OCI-LY3 (cell line): ENCODE measurements at regions not wholly inside any gene's neighbourhood (a gene's known extent, or its start where the extent isn't known, plus 50 kb on each side); places are given as distances from the start of the nearest gene placed in this dataset.
"Not testable (repeated sequence)": the region's sequence is repeated elsewhere in the genome, so short reads cannot be mapped to it uniquely, and the experiment has no call there.

ENCODE experiments used
- H2AFZ ChIP-seq: fragments of 200-600, 300-600 bp; shearing (Covaris generic); 2 replicates; pipeline ENCODE4 v1.6.0; 2014; ENCODE audit warnings: antibody characterized with exemption, low read depth, low read length
- H3K27ac ChIP-seq: fragments of 200-600, 300-600 bp; sonication (generic); 2 replicates; pipeline ENCODE4 v1.5.1; 2014; ENCODE audit warnings: mild to moderate bottlenecking, low read length, moderate library complexity, mixed read lengths
- H3K27me3 ChIP-seq: fragments of 200-600, 300-600 bp; sonication (generic); 2 replicates; pipeline ENCODE4 v1.6.1; 2014; ENCODE audit warnings: low read depth, low read length, mixed read lengths
- H3K36me3 ChIP-seq: fragments of 200-600, 300-600 bp; sonication (generic); replicated peaks from 2 replicates; pipeline ENCODE3; 2014; ENCODE audit warnings: low read depth, low read length, mixed read lengths
- H3K4me1 ChIP-seq: fragments of 300-600, 200-600 bp; sonication (generic); 2 replicates; pipeline ENCODE4 v1.6.1; 2014; ENCODE audit warnings: low read length, mixed read lengths
- H3K4me2 ChIP-seq: fragments of 200-600, 300-600 bp; sonication (generic); 2 replicates; pipeline ENCODE4 v1.6.1; 2014; ENCODE audit warnings: low read length, mixed read lengths
- H3K4me3 ChIP-seq: fragments of 300-600, 200-600 bp; sonication (generic); 2 replicates; pipeline ENCODE4 v1.5.1; 2014; ENCODE audit warnings: antibody characterized with exemption, mild to moderate bottlenecking, low read length, moderate library complexity
- H3K79me2 ChIP-seq: fragments of 300-600, 200-600 bp; shearing (Covaris generic); 2 replicates; pipeline ENCODE4 v1.6.1; 2014; ENCODE audit warnings: mild to moderate bottlenecking, low read length, mixed read lengths
- H3K9ac ChIP-seq: fragments of 300-600, 200-600 bp; shearing (Covaris generic); 2 replicates; pipeline ENCODE4 v1.6.0; 2014; ENCODE audit warnings: mild to moderate bottlenecking, low read length, moderate library complexity
- H3K9me3 ChIP-seq: fragments of 200-600, 300-600 bp; shearing (Covaris generic); 2 replicates; pipeline ENCODE4 v1.6.1; 2014; ENCODE audit warnings: low read length, mixed read lengths; ENCODE audit not compliant: insufficient read depth
- H4K20me1 ChIP-seq: fragments of 200-600, 300-600 bp; sonication (generic); 2 replicates; pipeline ENCODE4 v1.6.1; 2016; ENCODE audit warnings: low read length, mixed read lengths; ENCODE audit not compliant: insufficient read depth

GRCh38 chr1:146283527-146283880 is 54.7 kb upstream of the NOTCH2NLA start:
- H3K27ac ChIP-seq: not testable (repeated sequence)

GRCh38 chr1:146282807-146283526 is 54.1 kb upstream of the NOTCH2NLA start:
- H3K4me1 ChIP-seq, H3K9ac ChIP-seq, H4K20me1 ChIP-seq, H3K27ac ChIP-seq, H2AFZ ChIP-seq, H3K27me3 ChIP-seq, H3K79me2 ChIP-seq, H3K4me2 ChIP-seq, H3K4me3 ChIP-seq, H3K36me3 ChIP-seq, H3K9me3 ChIP-seq: not testable (repeated sequence)

More at GRCh38 chr1:146283527-146283880, 54.7 kb upstream of the NOTCH2NLA start:
- not testable (repeated sequence) for H3K36me3 ChIP-seq, H3K4me1 ChIP-seq, H3K27me3 ChIP-seq, H3K9me3 ChIP-seq, H3K4me2 ChIP-seq, H3K9ac ChIP-seq, H2AFZ ChIP-seq, H3K79me2 ChIP-seq, H4K20me1 ChIP-seq, H3K4me3 ChIP-seq

- H3K36me3 ChIP-seq, H3K9ac ChIP-seq, H3K27me3 ChIP-seq, H3K27ac ChIP-seq, H4K20me1 ChIP-seq, H3K79me2 ChIP-seq, H2AFZ ChIP-seq, H3K4me2 ChIP-seq, H3K4me3 ChIP-seq, H3K9me3 ChIP-seq, H3K4me1 ChIP-seq: not testable (repeated sequence)
Measured at GRCh38 chr1:146281522-146281921, 52.7 kb upstream of the NOTCH2NLA start.

GRCh38 chr1:146278758-146279157 is 49.9 kb upstream of the NOTCH2NLA start:
- H3K4me3 ChIP-seq, H3K4me2 ChIP-seq, H3K36me3 ChIP-seq, H3K27ac ChIP-seq, H4K20me1 ChIP-seq, H2AFZ ChIP-seq, H3K9me3 ChIP-seq, H3K4me1 ChIP-seq, H3K79me2 ChIP-seq, H3K27me3 ChIP-seq, H3K9ac ChIP-seq: not testable (repeated sequence)
